Inferior parietal cortex (tissue), 1 donor: ENCODE measurements at regions not wholly inside any gene's neighbourhood (a gene's known extent, or its start where the extent isn't known, plus 50 kb on each side); places are given as distances from the start of the nearest gene placed in this dataset.

Experiments used
- DNase-seq: peaks from one replicate; pipeline ENCODE4 v3.0.0-alpha.2; 2016; ENCODE audit errors: extremely low spot score

- no peak for DNase-seq
Measured at GRCh38 chr3:139870000-139870675, 64.8 kb upstream of the CLSTN2 start.

- DNase-seq: no peak
Measured at GRCh38 chr3:139868773-139869172, 66.2 kb upstream of the CLSTN2 start.

GRCh38 chr3:139848660-139849059, 86.3 kb upstream of the CLSTN2 start:
- DNase-seq: no peak

GRCh38 chr3:139846729-139847128, 88.3 kb upstream of the CLSTN2 start:
- DNase-seq: no peak

GRCh38 chr3:139839659-139840058, 95.3 kb upstream of the CLSTN2 start:
- DNase-seq: no peak

GRCh38 chr3:139839014-139839413, 96.0 kb upstream of the CLSTN2 start:
- peak; percentile 59 for DNase-seq

- DNase-seq: no peak
Measured at GRCh38 chr3:139838269-139838957, 96.6 kb upstream of the CLSTN2 start.

GRCh38 chr3:139836698-139837464, 98.1 kb upstream of the CLSTN2 start:
- DNase-seq: no peak

GRCh38 chr3:139835830-139836683, 98.9 kb upstream of the CLSTN2 start:
- DNase-seq: peak; percentile 59

GRCh38 chr3:139832998-139833397, 102.0 kb upstream of the CLSTN2 start:
- no peak for DNase-seq

GRCh38 chr3:139830817-139831216, 104.2 kb upstream of the CLSTN2 start:
- peak; percentile 74 for DNase-seq

- peak; percentile 64 for DNase-seq
Measured at GRCh38 chr3:139827833-139828232, 107.2 kb upstream of the CLSTN2 start.

GRCh38 chr3:139824864-139825263, 110.1 kb upstream of the CLSTN2 start:
- no peak for DNase-seq

- no peak for DNase-seq
Measured at GRCh38 chr3:139814646-139815045, 120.3 kb upstream of the CLSTN2 start.

- no peak for DNase-seq
Measured at GRCh38 chr3:139811331-139811730, 123.7 kb upstream of the CLSTN2 start.

GRCh38 chr3:139808201-139808600, 126.8 kb upstream of the CLSTN2 start:
- DNase-seq: no peak

GRCh38 chr3:139803294-139803693, 125.5 kb upstream of the NMNAT3 start:
- no peak for DNase-seq

- DNase-seq: no peak
Measured at GRCh38 chr3:139797724-139798343, 120.1 kb upstream of the NMNAT3 start.

- DNase-seq: peak; percentile 27
Measured at GRCh38 chr3:139794469-139795265, 116.9 kb upstream of the NMNAT3 start.

GRCh38 chr3:139793408-139793807, 115.6 kb upstream of the NMNAT3 start:
- no peak for DNase-seq
